RPMI8226 (cell line): ENCODE measurements at regions not wholly inside any gene's neighbourhood (a gene's known extent, or its start where the extent isn't known, plus 50 kb on each side); places are given as distances from the start of the nearest gene placed in this dataset.
A peak's percentile ranks its signal among the peaks of the same experiment; 100 is the strongest.

Experiments
- DNase-seq: peaks from one replicate; pipeline ENCODE4 v3.0.0-alpha.2; 2015

DNA sequence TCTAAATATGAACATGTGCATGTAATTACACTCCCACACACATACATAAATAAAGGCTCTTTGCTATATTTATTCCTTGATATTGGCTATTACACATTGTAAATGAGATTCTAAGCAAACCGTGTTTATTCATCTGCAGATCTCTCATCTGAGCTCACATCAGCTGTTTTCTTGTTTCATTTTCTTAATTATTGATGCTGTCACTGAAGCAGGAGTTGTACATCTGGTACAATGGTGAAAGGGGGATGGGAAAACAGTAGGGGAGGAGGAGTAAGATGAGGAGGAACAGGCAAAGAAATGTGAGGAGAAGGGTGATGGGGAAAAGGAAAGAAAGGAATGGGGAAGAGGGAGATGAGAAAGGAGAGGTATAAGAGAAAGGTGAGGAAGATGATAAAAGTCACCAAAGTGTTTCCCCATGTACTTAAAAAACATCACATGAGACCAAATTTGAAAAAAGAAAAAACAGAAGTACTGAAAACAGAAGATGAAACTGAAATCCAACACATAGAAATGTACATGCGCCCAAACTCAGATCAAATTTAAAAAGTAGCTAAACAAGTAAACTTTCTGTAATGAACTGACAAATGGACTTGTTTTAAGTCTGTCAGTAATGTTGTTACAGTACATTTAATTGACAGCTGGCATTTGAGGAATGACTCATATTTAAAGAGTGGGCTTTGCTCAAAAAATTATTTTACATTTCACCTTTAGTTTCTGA lies 472.2 kb downstream of the ARL4A start:
- no peak for DNase-seq

DNA sequence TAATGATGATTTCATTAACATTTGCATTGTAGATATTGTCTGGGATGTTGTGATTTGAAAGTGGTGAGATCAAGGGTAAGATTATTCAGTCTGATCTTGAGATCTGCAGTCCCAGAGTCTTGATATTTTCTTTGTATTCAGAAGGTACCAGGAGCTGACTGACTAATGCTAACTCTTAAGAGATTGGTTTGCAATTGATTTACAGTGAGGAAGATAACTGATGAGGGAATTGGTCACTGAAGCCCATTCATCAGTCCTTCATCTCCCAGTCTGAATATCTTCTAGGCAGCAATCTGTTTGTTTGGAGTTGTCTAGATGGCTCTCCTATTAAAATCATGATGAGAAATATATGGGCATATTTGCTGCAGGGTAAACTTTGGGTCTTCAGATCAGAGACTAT lies 473.7 kb downstream of the ARL4A start:
- no peak for DNase-seq

- no peak for DNase-seq
These were observed 478.4 kb downstream of the ARL4A start for GRCh38 chr7:13165854-13166253.

DNA sequence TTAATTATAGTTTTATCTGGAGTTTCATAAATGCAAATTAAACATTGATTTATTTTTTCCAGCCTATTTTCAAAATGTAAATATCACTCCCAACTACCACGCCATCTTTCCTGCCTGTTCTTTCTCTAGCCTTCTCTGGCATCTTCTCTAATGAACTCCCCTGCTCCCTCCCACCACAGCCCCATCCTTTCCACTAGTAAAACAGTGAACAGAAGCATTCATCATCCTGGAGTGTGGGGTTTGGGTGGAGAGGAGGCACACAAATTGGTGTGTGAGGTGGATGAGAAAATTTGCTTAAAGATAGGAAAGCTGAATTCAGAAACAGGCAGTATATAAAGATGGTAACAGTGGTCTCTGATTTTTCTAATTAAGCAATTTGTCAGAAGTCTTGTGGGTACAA lies 479.4 kb downstream of the ARL4A start:
- no peak for DNase-seq

DNA sequence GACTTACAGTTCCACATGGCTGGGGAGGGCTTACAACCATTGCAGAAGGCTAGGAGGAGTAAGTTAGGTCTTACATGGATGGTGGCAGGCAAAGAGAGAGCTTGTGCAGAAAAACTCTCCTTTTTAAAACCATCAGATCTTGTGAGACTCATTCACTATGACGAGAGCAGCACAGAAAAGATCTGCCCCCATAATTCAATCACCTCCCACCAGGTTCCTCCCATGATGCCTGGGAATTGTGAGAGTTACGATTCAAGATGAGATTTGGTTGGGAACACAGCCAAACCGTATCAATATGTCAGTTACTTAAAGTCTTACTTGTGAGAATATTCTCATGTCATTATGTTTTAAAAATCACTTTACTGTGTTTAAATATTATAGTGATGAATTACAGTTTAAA lies 481.9 kb downstream of the ARL4A start:
- no peak for DNase-seq

GRCh38 chr7:13174991-13175390 lies 487.6 kb downstream of the ARL4A start:
- no peak for DNase-seq

GRCh38 chr7:13179011-13179582 lies 491.7 kb downstream of the ARL4A start:
- DNase-seq: peak; percentile 15

GRCh38 chr7:13179775-13180523 lies 492.5 kb downstream of the ARL4A start:
- no peak for DNase-seq

- no peak for DNase-seq
These were observed 493.8 kb downstream of the ARL4A start for GRCh38 chr7:13181216-13181615.

GRCh38 chr7:13185139-13185538 lies 497.7 kb downstream of the ARL4A start:
- DNase-seq: no peak

GRCh38 chr7:13188236-13188805 lies 500.9 kb downstream of the ARL4A start:
- no peak for DNase-seq

- no peak for DNase-seq
These were observed 501.5 kb downstream of the ARL4A start for GRCh38 chr7:13188922-13189321.

DNA sequence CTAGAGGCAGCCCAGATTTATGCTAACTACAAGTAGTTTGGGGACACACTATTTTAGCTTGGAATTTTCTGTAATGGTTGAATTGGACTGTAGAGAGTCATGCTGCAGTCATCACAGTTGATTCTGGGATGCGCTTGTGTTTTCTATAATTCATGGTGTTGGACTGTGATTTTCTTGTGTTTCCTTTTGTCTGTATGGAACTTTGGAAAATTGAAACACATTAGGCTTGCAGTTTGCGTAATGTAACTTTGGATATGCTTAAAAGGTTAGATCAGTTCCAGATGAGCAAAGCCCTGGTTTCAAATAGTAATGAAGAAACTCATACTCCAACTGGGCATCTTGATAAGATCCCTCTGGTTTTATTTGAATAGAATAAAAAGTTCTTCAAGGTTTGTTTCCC lies 502.2 kb downstream of the ARL4A start:
- DNase-seq: no peak

- DNase-seq: no peak
These were observed 510.1 kb downstream of the ARL4A start for GRCh38 chr7:13197501-13197900.

GRCh38 chr7:13198036-13198435 lies 510.6 kb downstream of the ARL4A start:
- DNase-seq: no peak

DNA sequence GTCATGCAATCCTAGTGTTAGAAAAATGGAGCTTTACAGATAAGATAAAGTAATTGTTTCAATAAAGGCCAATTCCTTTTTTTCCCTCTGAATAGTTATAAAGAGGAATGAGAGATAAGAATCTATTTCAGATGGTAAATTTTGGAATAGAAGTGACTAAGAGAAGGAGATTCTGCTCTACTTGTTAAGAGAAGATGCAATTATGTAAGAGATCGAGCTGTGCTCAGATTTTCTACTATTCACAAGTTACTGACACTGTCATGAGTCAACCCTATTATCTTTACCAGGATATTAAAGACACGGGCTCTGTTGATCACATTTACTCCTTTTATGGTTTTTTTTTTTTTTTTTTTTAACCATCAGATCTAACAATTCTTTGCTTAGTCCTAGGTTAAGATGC lies 511.3 kb downstream of the ARL4A start:
- DNase-seq: no peak

DNA sequence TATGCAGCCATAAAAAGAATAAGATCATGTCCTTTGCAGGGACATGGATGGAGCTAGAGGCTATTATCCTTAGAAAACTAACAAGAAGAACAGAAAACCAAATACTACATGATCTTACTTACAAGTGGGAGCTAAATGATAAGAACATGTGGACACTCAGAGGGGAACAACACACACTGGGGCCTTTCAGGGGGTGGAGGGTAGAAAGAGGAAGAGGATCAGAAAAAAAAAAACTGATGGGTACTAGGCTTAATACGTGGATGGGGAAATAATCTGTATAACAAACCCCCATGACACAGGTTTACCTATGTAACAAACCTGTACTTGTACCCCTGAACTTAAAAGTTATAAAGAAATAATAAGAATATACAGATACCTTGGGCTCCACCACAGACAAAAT lies 514.2 kb downstream of the ARL4A start:
- no peak for DNase-seq

GRCh38 chr7:13217768-13218167 lies 530.3 kb downstream of the ARL4A start:
- no peak for DNase-seq

- DNase-seq: no peak
These were observed 537.6 kb downstream of the ARL4A start for GRCh38 chr7:13225068-13225467.

- DNase-seq: no peak
These were observed 539.0 kb downstream of the ARL4A start for GRCh38 chr7:13226385-13226784.

GRCh38 chr7:13231216-13231615 lies 543.8 kb downstream of the ARL4A start:
- DNase-seq: no peak

- no peak for DNase-seq
These were observed 548.0 kb downstream of the ARL4A start for GRCh38 chr7:13235436-13235835.

DNA sequence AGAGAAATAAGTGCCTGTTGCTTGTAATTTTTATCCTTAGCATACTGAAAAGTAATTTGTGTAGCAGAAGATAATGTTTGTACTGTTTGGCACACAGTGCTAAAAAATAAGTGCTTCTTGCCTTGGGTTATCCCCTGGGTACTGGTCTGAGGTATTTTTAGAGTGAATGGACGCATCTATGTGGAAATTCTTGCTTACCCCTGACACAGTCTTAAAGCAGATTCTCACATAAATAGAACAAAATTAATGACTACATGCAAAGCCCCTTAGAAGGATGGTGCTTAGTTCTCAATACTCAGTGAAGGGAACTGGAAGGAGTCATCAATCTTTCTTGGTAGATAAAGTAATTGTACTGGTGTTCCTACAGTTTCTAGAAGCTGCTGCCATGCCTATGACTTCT lies 548.6 kb downstream of the ARL4A start:
- DNase-seq: no peak

- DNase-seq: no peak
These were observed 552.9 kb downstream of the ARL4A start for GRCh38 chr7:13240349-13240748.
